ENCODE measurements at regions not wholly inside any gene's neighbourhood (a gene's known extent, or its start where the extent isn't known, plus 50 kb on each side); places are given as distances from the start of the nearest gene placed in this dataset.

GRCh38 chr17:72468841-72469240 is 348.0 kb downstream of the SOX9 start:
- TF ChIP-seq, protein P1, sequence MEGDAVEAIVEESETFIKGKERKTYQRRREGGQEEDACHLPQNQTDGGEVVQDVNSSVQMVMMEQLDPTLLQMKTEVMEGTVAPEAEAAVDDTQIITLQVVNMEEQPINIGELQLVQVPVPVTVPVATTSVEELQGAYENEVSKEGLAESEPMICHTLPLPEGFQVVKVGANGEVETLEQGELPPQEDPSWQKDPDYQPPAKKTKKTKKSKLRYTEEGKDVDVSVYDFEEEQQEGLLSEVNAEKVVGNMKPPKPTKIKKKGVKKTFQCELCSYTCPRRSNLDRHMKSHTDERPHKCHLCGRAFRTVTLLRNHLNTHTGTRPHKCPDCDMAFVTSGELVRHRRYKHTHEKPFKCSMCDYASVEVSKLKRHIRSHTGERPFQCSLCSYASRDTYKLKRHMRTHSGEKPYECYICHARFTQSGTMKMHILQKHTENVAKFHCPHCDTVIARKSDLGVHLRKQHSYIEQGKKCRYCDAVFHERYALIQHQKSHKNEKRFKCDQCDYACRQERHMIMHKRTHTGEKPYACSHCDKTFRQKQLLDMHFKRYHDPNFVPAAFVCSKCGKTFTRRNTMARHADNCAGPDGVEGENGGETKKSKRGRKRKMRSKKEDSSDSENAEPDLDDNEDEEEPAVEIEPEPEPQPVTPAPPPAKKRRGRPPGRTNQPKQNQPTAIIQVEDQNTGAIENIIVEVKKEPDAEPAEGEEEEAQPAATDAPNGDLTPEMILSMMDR (IDR thresholded peaks at IDR 0.05; ENCODE audit: low read depth, low read length, missing input control), result no peak
- TF ChIP-seq MAX (IDR thresholded peaks at IDR 0.05) (no peak), YY1 (IDR thresholded peaks at IDR 0.05) (no peak), TAF1 (conservative IDR thresholded peaks at IDR 0.05) (no peak), FOXA1 (IDR thresholded peaks at IDR 0.05) (no peak), RAD21 (IDR thresholded peaks at IDR 0.05) (no peak), GABPA (IDR thresholded peaks at IDR 0.05 in 1 of 2, conservative IDR thresholded peaks at IDR 0.05 in 1 of 2) (no peak), EGR1 (IDR thresholded peaks at IDR 0.05; ENCODE audit: low read depth in 2 of 2) (no peak), SP1 (IDR thresholded peaks at IDR 0.05) (no peak), REST (IDR thresholded peaks at IDR 0.05) (no peak), JUND (IDR thresholded peaks at IDR 0.05) (no peak), RXRA (IDR thresholded peaks at IDR 0.05) (no peak)
- TF ChIP-seq, protein P2, sequence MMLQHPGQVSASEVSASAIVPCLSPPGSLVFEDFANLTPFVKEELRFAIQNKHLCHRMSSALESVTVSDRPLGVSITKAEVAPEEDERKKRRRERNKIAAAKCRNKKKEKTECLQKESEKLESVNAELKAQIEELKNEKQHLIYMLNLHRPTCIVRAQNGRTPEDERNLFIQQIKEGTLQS (IDR thresholded peaks at IDR 0.05), result no peak
- TF ChIP-seq, protein P3, sequence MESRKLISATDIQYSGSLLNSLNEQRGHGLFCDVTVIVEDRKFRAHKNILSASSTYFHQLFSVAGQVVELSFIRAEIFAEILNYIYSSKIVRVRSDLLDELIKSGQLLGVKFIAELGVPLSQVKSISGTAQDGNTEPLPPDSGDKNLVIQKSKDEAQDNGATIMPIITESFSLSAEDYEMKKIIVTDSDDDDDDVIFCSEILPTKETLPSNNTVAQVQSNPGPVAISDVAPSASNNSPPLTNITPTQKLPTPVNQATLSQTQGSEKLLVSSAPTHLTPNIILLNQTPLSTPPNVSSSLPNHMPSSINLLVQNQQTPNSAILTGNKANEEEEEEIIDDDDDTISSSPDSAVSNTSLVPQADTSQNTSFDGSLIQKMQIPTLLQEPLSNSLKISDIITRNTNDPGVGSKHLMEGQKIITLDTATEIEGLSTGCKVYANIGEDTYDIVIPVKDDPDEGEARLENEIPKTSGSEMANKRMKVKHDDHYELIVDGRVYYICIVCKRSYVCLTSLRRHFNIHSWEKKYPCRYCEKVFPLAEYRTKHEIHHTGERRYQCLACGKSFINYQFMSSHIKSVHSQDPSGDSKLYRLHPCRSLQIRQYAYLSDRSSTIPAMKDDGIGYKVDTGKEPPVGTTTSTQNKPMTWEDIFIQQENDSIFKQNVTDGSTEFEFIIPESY (IDR thresholded peaks at IDR 0.05), result no peak

Data from liver (tissue), 3 donors.